Immature natural killer cell (primary cell): ENCODE measurements at regions not wholly inside any gene's neighbourhood (a gene's known extent, or its start where the extent isn't known, plus 50 kb on each side); places are given as distances from the start of the nearest gene placed in this dataset.
"Not testable (repeated sequence)": the region's sequence is repeated elsewhere in the genome, so short reads cannot be mapped to it uniquely, and the experiment has no call there.

Source experiments
- DNase-seq, 3 donors: peaks; one replicate each; pipeline ENCODE4 v3.0.0; 2022; ENCODE audit warnings: mixed read lengths in 1 of 3
- H3K27ac Mint-ChIP-seq, 6 donors: one replicate each; pipeline ENCODE4 v1.8.0; 2020; ENCODE audit warnings: mixed read lengths in 6 of 6, mild to moderate bottlenecking in 5 of 6, inconsistent platforms in 4 of 6, moderate library complexity in 3 of 6
- H3K27me3 Mint-ChIP-seq, 3 donors: one replicate each; pipeline ENCODE4 v1.8.0; 2020 to 2021; ENCODE audit warnings: low read depth in 3 of 3, mild to moderate bottlenecking in 3 of 3, mixed read lengths in 3 of 3, moderate library complexity in 3 of 3, inconsistent platforms in 1 of 3
- H3K36me3 Mint-ChIP-seq, 3 donors: one replicate each; pipeline ENCODE4 v1.8.0; 2020; ENCODE audit warnings: mixed read lengths in 3 of 3, inconsistent platforms in 2 of 3, mild to moderate bottlenecking in 2 of 3
- H3K4me1 Mint-ChIP-seq, 2 donors: one replicate each; pipeline ENCODE4 v1.8.0; 2020; ENCODE audit warnings: inconsistent platforms in 2 of 2, mild to moderate bottlenecking in 2 of 2, mixed read lengths in 2 of 2, moderate library complexity in 1 of 2
- H3K4me3 Mint-ChIP-seq, 5 donors: one replicate each; pipeline ENCODE4 v1.8.0; 2020; ENCODE audit warnings: mild to moderate bottlenecking in 5 of 5, mixed read lengths in 5 of 5, inconsistent platforms in 3 of 5, moderate library complexity in 3 of 5
- H3K9me3 Mint-ChIP-seq, 6 donors: one replicate each; pipeline ENCODE4 v1.8.0; 2020; ENCODE audit warnings: mild to moderate bottlenecking in 6 of 6, mixed read lengths in 6 of 6, inconsistent platforms in 4 of 6, moderate library complexity in 3 of 6

GRCh38 chr4:64698171-64698570 lies 288.9 kb upstream of the TECRL start:
- no peak for DNase-seq
- Mint-ChIP-seq H3K27ac (no peak overlapping the region), H3K4me3 (no peak overlapping the region), H3K4me1 (no peaks in the 10 kb centered on the region), H3K27me3 (peaks cover 0 to 1% (median 0%) of the 10 kb centered on the region in 3 donors), H3K9me3 (peaks cover 3 to 33% (median 18%) of the 10 kb centered on the region in 6 donors), H3K36me3 (peaks cover 0 to 6% (median 0%) of the 10 kb centered on the region in 3 donors)

GRCh38 chr4:64682946-64683345 lies 273.7 kb upstream of the TECRL start:
- peaks cover 5 to 26% (median 7%) of the 10 kb centered on the region in 6 donors for H3K9me3 Mint-ChIP-seq
- no peaks in the 10 kb centered on the region for H3K4me1 Mint-ChIP-seq
- H3K36me3 Mint-ChIP-seq, result no peaks in the 10 kb centered on the region
- no peak overlapping the region for H3K4me3 Mint-ChIP-seq
- H3K27ac Mint-ChIP-seq, result no peak overlapping the region
- no peaks in the 10 kb centered on the region for H3K27me3 Mint-ChIP-seq
- no peak for DNase-seq

GRCh38 chr4:64682481-64682880 lies 273.2 kb upstream of the TECRL start:
- Mint-ChIP-seq H3K36me3 (no peaks in the 10 kb centered on the region), H3K27ac (no peak overlapping the region), H3K9me3 (peaks cover 4 to 21% (median 8%) of the 10 kb centered on the region in 6 donors), H3K4me3 (no peak overlapping the region), H3K27me3 (no peaks in the 10 kb centered on the region), H3K4me1 (no peaks in the 10 kb centered on the region)
- DNase-seq, result no peak

GRCh38 chr4:64673121-64673520 lies 263.9 kb upstream of the TECRL start:
- DNase-seq, H3K4me3 Mint-ChIP-seq, H3K4me1 Mint-ChIP-seq, H3K27ac Mint-ChIP-seq, H3K36me3 Mint-ChIP-seq, H3K27me3 Mint-ChIP-seq: not testable (repeated sequence)
- peaks cover 12 to 52% (median 34%) of the 10 kb centered on the region in 6 donors for H3K9me3 Mint-ChIP-seq

GRCh38 chr4:64670647-64671046 lies 261.4 kb upstream of the TECRL start:
- DNase-seq, result no peak
- Mint-ChIP-seq H3K36me3 (peaks cover 0 to 4% (median 3%) of the 10 kb centered on the region in 3 donors), H3K27me3 (peaks cover 0 to under 1% (median 0%) of the 10 kb centered on the region in 3 donors), H3K9me3 (peaks cover 10 to 41% (median 26%) of the 10 kb centered on the region in 6 donors), H3K27ac (no peak overlapping the region), H3K4me3 (no peak overlapping the region), H3K4me1 (no peaks in the 10 kb centered on the region)

GRCh38 chr4:64643841-64644240 lies 234.6 kb upstream of the TECRL start:
- no peak overlapping the region for H3K27ac Mint-ChIP-seq
- no peaks in the 10 kb centered on the region for H3K4me1 Mint-ChIP-seq
- peaks cover 5 to 30% (median 17%) of the 10 kb centered on the region in 6 donors for H3K9me3 Mint-ChIP-seq
- H3K27me3 Mint-ChIP-seq, result no peaks in the 10 kb centered on the region
- DNase-seq, result no peak
- no peak overlapping the region for H3K4me3 Mint-ChIP-seq
- H3K36me3 Mint-ChIP-seq, result no peaks in the 10 kb centered on the region

GRCh38 chr4:64642936-64643335 lies 233.7 kb upstream of the TECRL start:
- Mint-ChIP-seq H3K36me3 (no peaks in the 10 kb centered on the region), H3K4me1 (no peaks in the 10 kb centered on the region), H3K27me3 (no peaks in the 10 kb centered on the region), H3K9me3 (peaks cover 2 to 29% (median 16%) of the 10 kb centered on the region in 6 donors), H3K27ac (no peak overlapping the region), H3K4me3 (no peak overlapping the region)
- no peak for DNase-seq

GRCh38 chr4:64640402-64640801 lies 231.2 kb upstream of the TECRL start:
- H3K4me3 Mint-ChIP-seq, H3K27me3 Mint-ChIP-seq: not testable (repeated sequence)

GRCh38 chr4:64625438-64625837 lies 216.2 kb upstream of the TECRL start:
- no peaks in the 10 kb centered on the region for H3K36me3 Mint-ChIP-seq

More at GRCh38 chr4:64640402-64640801, 231.2 kb upstream of the TECRL start:
- DNase-seq, H3K36me3 Mint-ChIP-seq, H3K27ac Mint-ChIP-seq, H3K4me1 Mint-ChIP-seq: not testable (repeated sequence)
- H3K9me3 Mint-ChIP-seq, result peaks cover 2 to 25% (median 11%) of the 10 kb centered on the region in 6 donors

GRCh38 chr4:64617800-64618199 lies 208.6 kb upstream of the TECRL start:
- DNase-seq, result no peak
- H3K9me3 Mint-ChIP-seq, result peaks cover 0 to 21% (median 7%) of the 10 kb centered on the region in 6 donors
- H3K36me3 Mint-ChIP-seq, result no peaks in the 10 kb centered on the region
- no peak overlapping the region for H3K4me3 Mint-ChIP-seq
- no peaks in the 10 kb centered on the region for H3K4me1 Mint-ChIP-seq
- H3K27ac Mint-ChIP-seq, result no peak overlapping the region
- H3K27me3 Mint-ChIP-seq, result peaks cover 0 to 1% (median 0%) of the 10 kb centered on the region in 3 donors

More at GRCh38 chr4:64625438-64625837, 216.2 kb upstream of the TECRL start:
- Mint-ChIP-seq H3K9me3 (peaks cover 11 to 45% (median 22%) of the 10 kb centered on the region in 6 donors), H3K4me1 (no peaks in the 10 kb centered on the region), H3K4me3 (no peak overlapping the region), H3K27ac (no peak overlapping the region), H3K27me3 (peaks cover 0 to 1% (median 0%) of the 10 kb centered on the region in 3 donors)
- DNase-seq, result no peak

GRCh38 chr4:64614276-64614675 lies 205.0 kb upstream of the TECRL start:
- no peaks in the 10 kb centered on the region for H3K4me1 Mint-ChIP-seq
- H3K27ac Mint-ChIP-seq, result no peak overlapping the region
- no peak for DNase-seq
- peaks cover 0 to 21% (median 6%) of the 10 kb centered on the region in 6 donors for H3K9me3 Mint-ChIP-seq
- H3K27me3 Mint-ChIP-seq, result peaks cover 0 to 2% (median 0%) of the 10 kb centered on the region in 3 donors
- no peaks in the 10 kb centered on the region for H3K36me3 Mint-ChIP-seq
- H3K4me3 Mint-ChIP-seq, result no peak overlapping the region

GRCh38 chr4:64613046-64613445 lies 203.8 kb upstream of the TECRL start:
- H3K4me1 Mint-ChIP-seq, result no peaks in the 10 kb centered on the region

GRCh38 chr4:64598066-64598465 lies 188.8 kb upstream of the TECRL start:
- Mint-ChIP-seq H3K27me3 (no peaks in the 10 kb centered on the region), H3K9me3 (peaks cover 4 to 26% (median 10%) of the 10 kb centered on the region in 6 donors), H3K4me1 (no peaks in the 10 kb centered on the region), H3K36me3 (no peaks in the 10 kb centered on the region), H3K27ac (no peak overlapping the region), H3K4me3 (no peak overlapping the region)
- no peak for DNase-seq

More at GRCh38 chr4:64613046-64613445, 203.8 kb upstream of the TECRL start:
- Mint-ChIP-seq H3K4me3 (no peak overlapping the region), H3K27me3 (peaks cover 0 to 2% (median 0%) of the 10 kb centered on the region in 3 donors), H3K36me3 (no peaks in the 10 kb centered on the region), H3K27ac (no peak overlapping the region), H3K9me3 (peaks cover 0 to 19% (median 5%) of the 10 kb centered on the region in 6 donors)
- no peak for DNase-seq

GRCh38 chr4:64594723-64595122 lies 185.5 kb upstream of the TECRL start:
- Mint-ChIP-seq H3K9me3 (peaks cover 2 to 44% (median 16%) of the 10 kb centered on the region in 6 donors), H3K27ac (no peak overlapping the region), H3K4me1 (no peaks in the 10 kb centered on the region), H3K27me3 (peaks cover 0 to 1% (median 0%) of the 10 kb centered on the region in 3 donors), H3K4me3 (no peak overlapping the region), H3K36me3 (peaks cover 0 to 2% (median 0%) of the 10 kb centered on the region in 3 donors)
- no peak for DNase-seq

GRCh38 chr4:64588507-64588906 lies 179.3 kb upstream of the TECRL start:
- DNase-seq, result no peak
- H3K4me3 Mint-ChIP-seq, result no peak overlapping the region
- peaks cover 0 to 2% (median 0%) of the 10 kb centered on the region in 3 donors for H3K36me3 Mint-ChIP-seq
- peaks cover 0 to 1% (median 0%) of the 10 kb centered on the region in 3 donors for H3K27me3 Mint-ChIP-seq
- H3K4me1 Mint-ChIP-seq, result no peaks in the 10 kb centered on the region
- H3K27ac Mint-ChIP-seq, result no peak overlapping the region
- H3K9me3 Mint-ChIP-seq, result peaks cover 5 to 42% (median 24%) of the 10 kb centered on the region in 6 donors
